GM19035 (cell line): ENCODE measurements at regions not wholly inside any gene's neighbourhood (a gene's known extent, or its start where the extent isn't known, plus 50 kb on each side); places are given as distances from the start of the nearest gene placed in this dataset.
"Not testable (repeated sequence)": the region's sequence is repeated elsewhere in the genome, so short reads cannot be mapped to it uniquely, and the experiment has no call there.

ENCODE experiments used
- ATAC-seq: cut with Tn5 transposase; IDR thresholded peaks from one replicate; pipeline ENCODE4 v1.9.1; 2021; ENCODE audit not compliant: unreplicated experiment

GRCh38 chr4:180973894-180974293 is 1269.3 kb upstream of the TENM3 start:
- no peak for ATAC-seq

GRCh38 chr4:180990931-180991330 is 1252.3 kb upstream of the TENM3 start:
- no peak for ATAC-seq

- ATAC-seq: no peak
Observed at GRCh38 chr4:180993244-180993836, 1249.9 kb upstream of the TENM3 start.

- no peak for ATAC-seq
Observed at GRCh38 chr4:180994722-180995121, 1248.5 kb upstream of the TENM3 start.

GRCh38 chr4:180999217-180999616 is 1244.0 kb upstream of the TENM3 start:
- ATAC-seq: no peak

GRCh38 chr4:181004056-181004455 is 1239.1 kb upstream of the TENM3 start:
- ATAC-seq: no peak

- ATAC-seq: no peak
Observed at GRCh38 chr4:181006499-181007260, 1236.5 kb upstream of the TENM3 start.

- ATAC-seq: no peak
Observed at GRCh38 chr4:181007751-181008150, 1235.5 kb upstream of the TENM3 start.

- ATAC-seq: no peak
Observed at GRCh38 chr4:181008164-181008563, 1235.0 kb upstream of the TENM3 start.

- no peak for ATAC-seq
Observed at GRCh38 chr4:181013162-181013561, 1230.0 kb upstream of the TENM3 start.

- ATAC-seq: no peak
Observed at GRCh38 chr4:181017038-181017437, 1226.2 kb upstream of the TENM3 start.

GRCh38 chr4:181018472-181018871 is 1224.7 kb upstream of the TENM3 start:
- no peak for ATAC-seq

GRCh38 chr4:181018913-181019312 is 1224.3 kb upstream of the TENM3 start:
- no peak for ATAC-seq

GRCh38 chr4:181020456-181020855 is 1222.7 kb upstream of the TENM3 start:
- no peak for ATAC-seq

GRCh38 chr4:181021213-181021612 is 1222.0 kb upstream of the TENM3 start:
- no peak for ATAC-seq

- not testable (repeated sequence) for ATAC-seq
Observed at GRCh38 chr4:181030135-181030921, 1212.9 kb upstream of the TENM3 start.

GRCh38 chr4:181030961-181031360 is 1212.2 kb upstream of the TENM3 start:
- no peak for ATAC-seq

GRCh38 chr4:181043486-181043885 is 1199.7 kb upstream of the TENM3 start:
- ATAC-seq: no peak

GRCh38 chr4:181046809-181047208 is 1196.4 kb upstream of the TENM3 start:
- ATAC-seq: no peak

- no peak for ATAC-seq
Observed at GRCh38 chr4:181051931-181052330, 1191.3 kb upstream of the TENM3 start.

GRCh38 chr4:181061787-181062186 is 1181.4 kb upstream of the TENM3 start:
- no peak for ATAC-seq

- ATAC-seq: no peak
Observed at GRCh38 chr4:181063212-181063611, 1180.0 kb upstream of the TENM3 start.
